MCF 10A (cell line): ENCODE measurements at regions not wholly inside any gene's neighbourhood (a gene's known extent, or its start where the extent isn't known, plus 50 kb on each side); places are given as distances from the start of the nearest gene placed in this dataset.

Source experiments
- BruUV-seq: library from RNA; stranded (reverse); fragments of 400-500 nt; replicated peaks from 2 replicates; lab custom pipeline; 2021; lab: Mats Ljungman, UMichigan
- CTCF ChIA-PET: fragments of 300-600 bp; sonication (Branson Sonifier 250); formaldehyde crosslinking; extraction: SDS; loops from one replicate; lab custom pipeline; 2021; ENCODE audit warnings: antibody characterized with exemption, inconsistent platforms; lab: Yijun Ruan, JAX
- POLR2A ChIA-PET: fragments of 300-600, 350-650 bp; sonication (Branson Sonifier 250); formaldehyde crosslinking; extraction: SDS; loops from one replicate; lab custom pipeline; 2020; ENCODE audit warnings: antibody characterized with exemption, inconsistent platforms; lab: Yijun Ruan, JAX
- DNase-seq: peaks from one replicate; pipeline ENCODE4 v3.0.0-alpha.2; 2018; ENCODE audit not compliant: unreplicated experiment
- H3K27ac Mint-ChIP-seq: one replicate; pipeline ENCODE4 v1.8.0; 2022; ENCODE audit warnings: mild to moderate bottlenecking, low read depth, mixed read lengths; ENCODE audit not compliant: unreplicated experiment
- H3K27me3 Mint-ChIP-seq: one replicate; pipeline ENCODE4 v1.8.0; 2022; ENCODE audit warnings: mixed read lengths; ENCODE audit not compliant: insufficient read depth, unreplicated experiment
- H3K36me3 Mint-ChIP-seq: one replicate; pipeline ENCODE4 v1.8.0; 2022; ENCODE audit warnings: mild to moderate bottlenecking, moderate library complexity, mixed read lengths; ENCODE audit not compliant: insufficient read depth, unreplicated experiment
- H3K4me1 Mint-ChIP-seq: one replicate; pipeline ENCODE4 v1.8.0; 2022; ENCODE audit warnings: mixed read lengths; ENCODE audit not compliant: insufficient read depth, unreplicated experiment
- H3K4me3 Mint-ChIP-seq: one replicate; pipeline ENCODE4 v1.8.0; 2022; ENCODE audit warnings: mild to moderate bottlenecking, moderate library complexity, mixed read lengths; ENCODE audit not compliant: unreplicated experiment
- H3K9me3 Mint-ChIP-seq: one replicate; pipeline ENCODE4 v1.8.0; 2022; ENCODE audit warnings: mixed read lengths; ENCODE audit not compliant: unreplicated experiment
- CTCF ChIP-seq: fragments of 200-600 bp; IDR thresholded peaks from one replicate; pipeline ENCODE4 v1.8.0; 2022; ENCODE audit warnings: antibody characterized with exemption, mild to moderate bottlenecking; ENCODE audit not compliant: unreplicated experiment
- intact Hi-C: fragments of 100-400 bp; cut with micrococcal nuclease; formaldehyde crosslinking; loops from 2 replicates; pipeline ENCODE4 v1.14.1; 2022

GRCh38 chr17:79405823-79406222 lies 205.0 kb downstream of the RBFOX3 start:
- ChIA-PET CTCF (interaction anchor here (0.6 to 2.3 kb wide), 3 partner anchors 13 to 329 kb away, joined by 3 to 19 read pairs (median 3); no protein-coding TSS in a partner anchor), POLR2A (no interaction called here)
- intact Hi-C loops = no loop called here
- Mint-ChIP-seq H3K4me3 (no peak overlapping the region), H3K27ac (no peak overlapping the region), H3K9me3 (no peaks in the 10 kb centered on the region), H3K27me3 (peaks cover 83% of the 10 kb centered on the region), H3K4me1 (peaks cover 7% of the 10 kb centered on the region), H3K36me3 (no peaks in the 10 kb centered on the region)
- no TSS peak for BruUV-seq
- no peak for DNase-seq
- no peak for TF ChIP-seq CTCF

- Mint-ChIP-seq H3K27ac (no peak overlapping the region), H3K36me3 (no peaks in the 10 kb centered on the region), H3K4me3 (no peak overlapping the region), H3K27me3 (peaks cover 87% of the 10 kb centered on the region), H3K9me3 (no peaks in the 10 kb centered on the region), H3K4me1 (peaks cover 11% of the 10 kb centered on the region)
- intact Hi-C loops = loop anchor here (5.0 kb wide), 1 partner anchor 208 kb away; the partner anchor contains the start of gene RBFOX3
- BruUV-seq = no TSS peak
- no peak for DNase-seq
- POLR2A ChIA-PET = no interaction called here
- CTCF ChIA-PET = interaction anchor here (0.6 to 2.3 kb wide), 7 partner anchors 10 to 338 kb away, joined by 3 to 19 read pairs (median 4); no protein-coding TSS in a partner anchor
- no peak for TF ChIP-seq CTCF
Measured at GRCh38 chr17:79404136-79404911, 206.5 kb downstream of the RBFOX3 start.

GRCh38 chr17:79401704-79402674 lies 208.9 kb downstream of the RBFOX3 start:
- BruUV-seq = no TSS peak
- H3K27ac Mint-ChIP-seq = no peak overlapping the region
- peak overlapping the region; percentile 63 for H3K4me3 Mint-ChIP-seq
- H3K27me3 Mint-ChIP-seq = peaks cover 85% of the 10 kb centered on the region
- no peaks in the 10 kb centered on the region for H3K36me3 Mint-ChIP-seq
- no peaks in the 10 kb centered on the region for H3K9me3 Mint-ChIP-seq
- no peak for DNase-seq
- CTCF ChIA-PET = interaction anchor here (0.5 to 4.8 kb wide), 28 partner anchors 8 to 1574 kb away, joined by 3 to 42 read pairs (median 4); no protein-coding TSS in a partner anchor
- POLR2A ChIA-PET = no interaction called here
- intact Hi-C loops = loop anchor here (1.0 to 5.0 kb wide), 2 partner anchors 210 to 306 kb away; partner anchors contain the start of gene RBFOX3
- no peak for TF ChIP-seq CTCF
- peaks cover 11% of the 10 kb centered on the region for H3K4me1 Mint-ChIP-seq
